MM.1S (cell line): ENCODE measurements at regions not wholly inside any gene's neighbourhood (a gene's known extent, or its start where the extent isn't known, plus 50 kb on each side); places are given as distances from the start of the nearest gene placed in this dataset.
A peak's percentile ranks its signal among the peaks of the same experiment; 100 is the strongest.

ENCODE experiments used
- DNase-seq: peaks from one replicate; pipeline ENCODE4 v3.0.0-alpha.2; 2015
- H2AFZ ChIP-seq: fragments of 300-600 bp; sonication (generic); 2 replicates; pipeline ENCODE4 v1.6.0; 2016; ENCODE audit warnings: antibody characterized with exemption, low read length
- H3F3A ChIP-seq: fragments of 300-600 bp; sonication (generic); 2 replicates; pipeline ENCODE4 v1.6.1; 2016; ENCODE audit warnings: mild to moderate bottlenecking, antibody characterized with exemption, low read length, moderate library complexity, mixed read lengths; ENCODE audit not compliant: insufficient read depth
- H3K27ac ChIP-seq: fragments of 300-600 bp; sonication (generic); 2 replicates; pipeline ENCODE4 v1.5.1; 2016; ENCODE audit warnings: mild to moderate bottlenecking, low read length
- H3K27me3 ChIP-seq: fragments of 300-600 bp; sonication (generic); replicated peaks from 2 replicates; pipeline ENCODE4 v1.6.0; 2016; ENCODE audit warnings: low read length; ENCODE audit not compliant: insufficient read depth
- H3K36me3 ChIP-seq: fragments of 300-600 bp; sonication (generic); replicated peaks from 2 replicates; pipeline ENCODE4 v1.6.1; 2016; ENCODE audit warnings: mild to moderate bottlenecking, low read length, mixed read lengths; ENCODE audit not compliant: insufficient read depth
- H3K4me1 ChIP-seq: fragments of 300-600 bp; sonication (generic); 2 replicates; pipeline ENCODE4 v1.6.1; 2016; ENCODE audit warnings: low read length, mixed read lengths
- H3K4me2 ChIP-seq: fragments of 300-600 bp; sonication (generic); 2 replicates; pipeline ENCODE4 v1.6.0; 2016; ENCODE audit warnings: low read depth, low read length
- H3K4me3 ChIP-seq: fragments of 300-600 bp; sonication (generic); 2 replicates; pipeline ENCODE4 v1.5.1; 2016; ENCODE audit warnings: low read length, mixed read lengths
- H3K79me2 ChIP-seq: fragments of 300-600 bp; sonication (generic); 2 replicates; pipeline ENCODE4 v1.6.1; 2016; ENCODE audit warnings: mixed run types, low read length, mixed read lengths
- H3K9ac ChIP-seq: fragments of 300-600 bp; sonication (generic); 2 replicates; pipeline ENCODE4 v1.6.1; 2016; ENCODE audit warnings: low read length, mixed read lengths
- H3K9me2 ChIP-seq: fragments of 300-600 bp; sonication (generic); replicated peaks from 2 replicates; pipeline ENCODE4 v1.6.1; 2016; ENCODE audit warnings: mild to moderate bottlenecking, low read length, mixed read lengths; ENCODE audit not compliant: insufficient read depth
- H3K9me3 ChIP-seq: fragments of 300-600 bp; sonication (generic); replicated peaks from 2 replicates; pipeline ENCODE4 v1.6.1; 2016; ENCODE audit warnings: mild to moderate bottlenecking, low read length, mixed read lengths; ENCODE audit not compliant: insufficient read depth
- H4K20me1 ChIP-seq: fragments of 300-600 bp; sonication (generic); 2 replicates; pipeline ENCODE4 v1.6.1; 2016; ENCODE audit warnings: mild to moderate bottlenecking, low read length, moderate library complexity, mixed read lengths; ENCODE audit not compliant: insufficient read depth
- EZH2 ChIP-seq: fragments of 300-600 bp; sonication (generic); optimal IDR thresholded peaks from 2 replicates; pipeline ENCODE3; 2017; ENCODE audit warnings: low read depth, mild to moderate bottlenecking, antibody characterized with exemption, low read length, mixed read lengths
- EZH2phosphoT487 ChIP-seq: fragments of 300-600 bp; sonication (generic); IDR thresholded peaks from 2 replicates; pipeline ENCODE4 v1.6.1; 2018; ENCODE audit warnings: antibody characterized with exemption, low read length
- TF ChIP-seq, protein P1 (sequence below): fragments of 300-600 bp; sonication (generic); IDR thresholded peaks from 2 replicates; pipeline ENCODE4 v1.5.1; 2016; ENCODE audit warnings: antibody characterized with exemption, low read length, mixed read lengths

DNA sequence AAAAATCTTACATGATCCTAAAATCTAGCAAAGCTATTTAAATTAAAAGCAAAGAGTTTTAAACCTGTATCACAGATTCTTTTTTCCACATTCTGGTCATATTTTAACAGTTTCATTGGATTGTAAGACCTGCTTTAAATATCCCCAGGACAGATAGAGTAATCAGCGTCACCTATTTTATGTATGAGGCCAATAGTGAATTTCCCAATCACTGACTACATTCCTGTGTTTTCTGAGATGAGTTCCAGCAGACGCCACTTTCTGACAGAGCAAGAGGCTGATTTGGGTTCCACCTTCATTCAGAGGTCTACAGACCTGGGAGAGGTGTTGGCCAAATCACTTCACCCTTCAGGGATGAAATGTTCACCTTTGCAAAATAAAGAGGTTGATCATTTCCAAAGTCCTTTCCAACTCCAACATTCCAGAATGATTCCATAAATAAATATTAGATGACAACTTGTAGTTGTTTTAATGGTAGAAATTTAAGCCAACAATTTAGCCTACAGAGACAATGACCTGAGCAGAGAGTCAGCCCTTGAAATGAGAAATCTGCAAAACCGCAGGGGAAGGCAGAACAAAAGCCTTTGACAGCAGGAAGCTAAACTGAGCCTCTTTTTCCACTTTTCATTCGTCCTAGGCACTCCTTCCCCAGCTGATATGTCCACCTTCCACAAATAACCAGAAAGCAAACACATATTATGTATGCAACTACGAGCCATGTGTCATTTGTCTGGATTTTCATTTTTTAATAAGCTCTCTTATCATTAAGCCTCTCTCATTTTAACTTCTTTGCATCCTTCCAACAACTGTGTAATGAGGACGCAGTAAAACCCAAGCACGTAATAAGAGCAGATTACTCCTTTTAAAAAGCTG, 105.2 kb downstream of the TFAP2A start:
- Histone ChIP-seq H3K4me2 (peak overlapping the region; percentile 12), H3K9me3 (no peaks in the 10 kb centered on the region), H3F3A (no peaks in the 10 kb centered on the region), H4K20me1 (no peaks in the 10 kb centered on the region), H3K9me2 (no peaks in the 10 kb centered on the region), H3K9ac (no peak overlapping the region), H3K79me2 (no peaks in the 10 kb centered on the region), H3K4me1 (peaks cover 14% of the 10 kb centered on the region; the same call in 1 of the 2 replicates), H3K27me3 (no peaks in the 10 kb centered on the region), H3K27ac (peak overlapping the region; percentile 7; the same call in 1 of the 2 replicates), H3K36me3 (no peaks in the 10 kb centered on the region), H2AFZ (0 out of 2 replicates have a peak overlapping the region, but pooled peaks have one; percentile 5), H3K4me3 (no peak overlapping the region)
- TF ChIP-seq, protein P1, sequence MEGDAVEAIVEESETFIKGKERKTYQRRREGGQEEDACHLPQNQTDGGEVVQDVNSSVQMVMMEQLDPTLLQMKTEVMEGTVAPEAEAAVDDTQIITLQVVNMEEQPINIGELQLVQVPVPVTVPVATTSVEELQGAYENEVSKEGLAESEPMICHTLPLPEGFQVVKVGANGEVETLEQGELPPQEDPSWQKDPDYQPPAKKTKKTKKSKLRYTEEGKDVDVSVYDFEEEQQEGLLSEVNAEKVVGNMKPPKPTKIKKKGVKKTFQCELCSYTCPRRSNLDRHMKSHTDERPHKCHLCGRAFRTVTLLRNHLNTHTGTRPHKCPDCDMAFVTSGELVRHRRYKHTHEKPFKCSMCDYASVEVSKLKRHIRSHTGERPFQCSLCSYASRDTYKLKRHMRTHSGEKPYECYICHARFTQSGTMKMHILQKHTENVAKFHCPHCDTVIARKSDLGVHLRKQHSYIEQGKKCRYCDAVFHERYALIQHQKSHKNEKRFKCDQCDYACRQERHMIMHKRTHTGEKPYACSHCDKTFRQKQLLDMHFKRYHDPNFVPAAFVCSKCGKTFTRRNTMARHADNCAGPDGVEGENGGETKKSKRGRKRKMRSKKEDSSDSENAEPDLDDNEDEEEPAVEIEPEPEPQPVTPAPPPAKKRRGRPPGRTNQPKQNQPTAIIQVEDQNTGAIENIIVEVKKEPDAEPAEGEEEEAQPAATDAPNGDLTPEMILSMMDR, result no peak
- TF ChIP-seq EZH2phosphoT487 (no peak), EZH2 (no peak)
- DNase-seq, result peak; percentile 64

DNA sequence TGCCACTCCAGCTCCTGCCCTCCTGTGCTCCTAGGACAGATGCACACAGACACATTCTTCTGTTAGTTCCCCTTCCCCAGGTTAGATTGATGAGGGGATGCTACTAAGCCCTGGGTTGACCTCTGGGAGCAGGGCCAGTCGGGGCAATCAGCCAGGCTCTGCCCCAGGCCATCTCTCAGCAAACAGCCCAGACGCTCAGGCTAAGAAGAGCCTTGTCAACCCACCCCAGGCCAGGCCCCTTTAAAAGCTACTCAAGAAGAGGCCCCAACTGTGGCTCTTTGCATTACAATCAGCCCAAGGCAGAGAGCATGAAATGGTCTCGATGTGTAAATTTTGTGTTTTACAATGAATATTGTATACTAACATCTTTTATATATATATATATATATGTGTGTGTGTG, 107.4 kb downstream of the TFAP2A start:
- Histone ChIP-seq H4K20me1 (no peaks in the 10 kb centered on the region), H3K79me2 (no peaks in the 10 kb centered on the region), H3K27ac (no peak overlapping the region), H3K9me3 (no peaks in the 10 kb centered on the region), H3K9me2 (no peaks in the 10 kb centered on the region), H3F3A (no peaks in the 10 kb centered on the region), H3K4me2 (no peak overlapping the region), H3K4me1 (peaks cover 14% of the 10 kb centered on the region; the same call in 1 of the 2 replicates), H3K36me3 (no peaks in the 10 kb centered on the region), H3K9ac (no peak overlapping the region), H3K27me3 (no peaks in the 10 kb centered on the region), H3K4me3 (no peak overlapping the region), H2AFZ (no peak overlapping the region)
- no peak for TF ChIP-seq EZH2phosphoT487
- DNase-seq, result no peak

DNA sequence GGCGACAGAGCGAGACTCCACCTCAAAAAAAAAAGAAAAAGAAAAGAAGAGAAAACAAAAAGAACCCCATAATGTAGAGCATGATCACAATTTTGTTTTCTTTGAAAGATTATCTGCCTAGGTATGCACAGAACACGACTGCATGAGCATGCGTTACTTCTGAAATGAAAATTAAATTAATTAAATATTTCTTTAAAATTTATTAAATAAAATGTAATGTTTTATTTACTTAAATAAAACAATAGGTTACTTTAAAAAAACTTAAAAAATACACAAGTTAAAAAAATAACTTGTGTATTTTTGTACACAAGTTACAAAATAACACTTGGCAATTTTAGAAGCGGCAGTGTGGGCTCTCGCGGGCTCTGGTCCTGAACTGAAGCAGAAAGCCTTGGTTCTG, 107.8 kb downstream of the TFAP2A start:
- Histone ChIP-seq H2AFZ (no peak overlapping the region), H3K4me3 (no peak overlapping the region), H3K4me2 (no peak overlapping the region), H3K9me3 (no peaks in the 10 kb centered on the region), H3K9ac (no peak overlapping the region), H3K27ac (no peak overlapping the region), H3K27me3 (no peaks in the 10 kb centered on the region), H3K4me1 (peaks cover 14% of the 10 kb centered on the region; the same call in 1 of the 2 replicates), H4K20me1 (no peaks in the 10 kb centered on the region), H3K9me2 (no peaks in the 10 kb centered on the region), H3K79me2 (no peaks in the 10 kb centered on the region), H3K36me3 (no peaks in the 10 kb centered on the region), H3F3A (no peaks in the 10 kb centered on the region)
- DNase-seq, result no peak
- TF ChIP-seq EZH2 (no peak), EZH2phosphoT487 (no peak)
- TF ChIP-seq, protein P1, result no peak
